NCI-H69 (cell line): ENCODE measurements at regions not wholly inside any gene's neighbourhood (a gene's known extent, or its start where the extent isn't known, plus 50 kb on each side); places are given as distances from the start of the nearest gene placed in this dataset.

Experiments
- DNase-seq: peaks from one replicate; lab custom pipeline; 2025; lab: John Stamatoyannopoulos, UW

DNA sequence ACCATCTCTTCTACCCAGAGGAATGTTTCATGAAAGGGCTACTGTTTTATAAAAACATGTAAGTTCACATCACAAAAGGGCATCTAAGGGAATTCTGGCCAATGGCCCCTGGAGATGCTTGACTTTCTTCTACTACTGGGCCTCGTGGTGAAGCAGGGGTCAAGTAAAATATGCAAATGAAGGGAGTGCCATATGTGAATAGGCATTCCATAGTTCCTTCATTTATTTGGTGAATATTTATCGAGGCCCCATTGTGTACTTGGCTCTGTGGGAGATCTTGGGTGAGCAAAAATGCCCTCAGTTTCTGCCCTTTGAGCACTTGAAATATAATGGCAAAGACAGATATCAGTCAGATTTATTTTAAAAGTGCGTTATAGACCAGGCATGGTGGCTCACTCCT lies 101.3 kb upstream of the CACNA2D3 start:
- no peak for DNase-seq

DNA sequence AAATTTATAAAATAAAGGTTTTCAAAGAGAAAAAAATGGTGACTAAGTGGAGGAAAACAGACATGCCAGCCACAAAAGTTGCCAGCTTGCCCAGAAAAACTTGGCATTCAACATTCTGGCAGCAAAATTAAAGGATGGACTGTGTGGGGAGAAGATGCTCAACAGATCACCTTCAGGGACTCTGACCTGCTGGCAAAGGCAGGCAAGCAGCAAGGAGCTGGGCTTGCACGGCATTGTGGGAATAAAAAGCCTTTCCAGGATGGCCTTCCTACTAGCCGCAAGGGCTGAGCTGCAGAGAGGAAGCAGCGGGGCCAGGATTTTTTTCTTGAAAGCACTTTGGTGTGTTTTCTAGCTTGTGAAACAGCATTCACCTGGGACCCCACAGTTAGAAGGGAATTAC lies 101.9 kb upstream of the CACNA2D3 start:
- no peak for DNase-seq

- DNase-seq: peak; percentile 21
Observed at GRCh38 chr3:54014067-54014466, 108.3 kb upstream of the CACNA2D3 start.

GRCh38 chr3:54008744-54009143 lies 113.6 kb upstream of the CACNA2D3 start:
- DNase-seq: no peak

DNA sequence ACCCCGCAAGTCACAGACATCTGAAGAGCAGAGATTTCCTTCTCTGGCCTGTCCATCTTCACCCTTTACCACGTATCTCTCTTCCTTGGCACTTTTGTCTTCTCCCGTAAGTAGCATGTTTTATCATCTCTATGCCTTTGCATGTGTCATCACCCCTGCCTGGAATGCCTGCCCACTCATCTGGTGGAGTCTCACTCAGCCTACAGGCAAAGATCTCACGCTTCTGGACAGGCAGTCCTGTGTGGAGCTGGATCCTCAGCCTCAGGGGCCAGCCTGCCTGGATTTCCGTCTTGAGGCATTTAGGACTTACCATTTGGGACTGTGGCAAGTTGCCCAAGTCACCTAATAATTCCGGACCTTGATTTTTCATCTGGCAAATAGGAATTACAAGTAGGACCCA lies 114.3 kb upstream of the CACNA2D3 start:
- DNase-seq: no peak

DNA sequence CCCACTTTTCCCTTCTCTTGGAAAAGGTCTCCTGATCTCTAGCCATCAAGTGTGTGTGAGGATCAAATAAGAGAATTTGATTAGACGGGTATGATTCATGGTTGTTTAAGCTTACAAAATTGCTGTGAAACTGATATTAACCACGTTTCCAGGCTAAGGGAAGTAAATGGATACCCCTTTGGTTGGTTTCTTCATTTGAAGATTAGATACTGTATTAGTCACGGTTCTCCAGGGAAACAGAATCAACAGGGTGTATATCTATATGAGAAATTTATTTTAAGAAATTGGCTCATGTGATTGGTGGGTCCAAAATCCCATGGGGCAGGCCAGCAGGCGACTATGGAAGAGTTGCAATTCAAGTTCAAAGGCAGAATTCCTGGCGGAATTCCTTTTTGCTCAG lies 112.7 kb upstream of the SELENOK start:
- no peak for DNase-seq

- no peak for DNase-seq
Observed at GRCh38 chr3:54003136-54003535, 111.5 kb upstream of the SELENOK start.

- no peak for DNase-seq
Observed at GRCh38 chr3:53999725-54000124, 108.1 kb upstream of the SELENOK start.

GRCh38 chr3:53998980-53999379 lies 107.3 kb upstream of the SELENOK start:
- DNase-seq: no peak

DNA sequence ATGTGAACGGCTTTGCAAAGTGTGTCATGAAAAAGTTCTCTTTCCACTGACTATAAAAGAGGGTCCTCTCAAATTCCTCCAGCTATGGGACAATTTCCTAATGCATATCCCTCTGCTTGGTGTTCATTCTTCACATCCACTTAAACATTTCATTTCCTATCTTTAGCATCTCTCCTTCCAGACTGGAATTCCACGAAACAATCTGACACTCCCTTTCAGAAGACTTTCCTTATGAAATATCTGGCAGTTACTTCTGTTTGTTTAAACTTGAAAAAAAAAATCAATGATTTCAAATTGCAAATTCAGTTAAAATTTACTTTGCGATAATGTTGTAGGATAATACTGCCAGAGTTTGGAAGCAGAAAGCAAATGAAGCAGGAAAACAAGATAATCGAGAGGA lies 105.8 kb upstream of the SELENOK start:
- no peak for DNase-seq

DNA sequence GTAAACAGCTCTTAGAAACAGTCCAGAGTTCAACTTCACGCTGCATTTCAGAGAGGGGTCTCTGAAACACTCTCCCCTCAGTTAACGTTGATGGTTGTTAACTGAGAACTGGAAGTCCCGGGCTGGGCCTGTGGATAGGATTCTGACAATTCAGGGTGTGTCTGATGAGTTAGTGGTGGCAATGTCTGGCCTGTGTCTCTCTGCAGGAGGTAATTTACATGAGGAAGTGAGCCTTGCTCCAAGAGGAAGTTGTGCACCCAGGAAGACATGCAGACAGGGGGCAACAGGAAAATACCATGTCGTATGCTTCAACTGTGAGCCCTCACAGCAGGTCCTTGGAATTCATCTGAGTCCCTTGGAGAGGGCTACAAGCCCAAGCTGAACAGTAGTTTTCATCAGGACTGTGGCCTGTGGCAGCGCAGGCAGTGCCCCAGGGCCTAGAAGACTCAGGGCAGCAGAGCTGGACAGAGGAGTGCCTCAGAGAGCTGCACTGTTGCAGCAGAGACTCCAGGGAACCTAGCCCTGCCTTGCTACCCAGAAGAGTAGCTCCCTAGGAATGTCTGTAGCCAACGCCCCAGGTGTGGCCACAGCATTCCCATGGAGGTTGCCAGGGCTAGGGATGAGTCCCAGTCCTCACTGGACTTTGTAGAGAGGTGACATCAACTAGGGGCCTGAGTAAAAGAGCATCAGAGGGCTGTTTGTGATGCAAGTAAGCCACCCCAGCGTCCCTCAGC lies 104.6 kb upstream of the SELENOK start:
- peak; percentile 1 for DNase-seq

- no peak for DNase-seq
Observed at GRCh38 chr3:53994986-53995603, 103.4 kb upstream of the SELENOK start.

GRCh38 chr3:53991240-53991639 lies 99.6 kb upstream of the SELENOK start:
- DNase-seq: no peak

- DNase-seq: peak; percentile 47
Observed at GRCh38 chr3:53989946-53990345, 98.3 kb upstream of the SELENOK start.

GRCh38 chr3:53989451-53989850 lies 97.8 kb upstream of the SELENOK start:
- DNase-seq: peak; percentile 51

DNA sequence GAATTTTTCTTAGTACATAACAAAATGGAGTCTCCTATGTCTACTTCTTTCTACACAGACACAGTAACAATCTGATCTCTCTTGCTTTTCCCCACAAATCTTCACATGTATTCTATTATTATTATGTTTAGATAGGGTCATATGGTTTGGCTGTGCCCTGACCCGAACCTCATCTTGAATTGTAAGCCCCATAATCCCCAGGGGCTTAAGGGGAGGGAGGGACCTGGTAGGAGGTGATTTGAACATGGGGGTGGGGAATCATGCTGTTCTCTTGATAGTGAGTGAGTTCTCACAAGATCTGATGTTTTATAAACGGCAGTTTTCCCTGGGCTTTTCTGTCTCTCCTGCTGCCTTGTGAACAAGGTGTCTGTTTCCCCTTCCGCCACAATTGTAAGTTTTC lies 86.7 kb upstream of the SELENOK start:
- DNase-seq: no peak

DNA sequence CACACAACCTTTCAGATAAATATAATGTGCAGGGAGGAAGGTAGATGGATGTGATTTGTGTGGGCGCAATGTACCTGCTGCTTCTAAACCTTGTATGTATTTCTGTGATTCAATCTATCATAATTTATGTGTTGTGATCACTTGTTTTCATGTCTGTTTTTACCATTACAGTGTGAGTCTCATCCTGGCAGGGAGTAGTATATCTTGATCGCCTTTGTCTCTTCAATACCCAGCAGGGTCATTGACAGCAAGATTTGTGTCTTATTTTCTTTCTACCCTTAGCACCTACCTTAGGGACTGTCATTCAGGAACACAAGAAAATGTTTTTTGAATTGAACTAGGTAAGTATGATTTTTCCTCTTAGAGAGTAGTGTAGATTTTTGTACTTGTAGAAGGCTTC lies 83.7 kb upstream of the SELENOK start:
- no peak for DNase-seq

DNA sequence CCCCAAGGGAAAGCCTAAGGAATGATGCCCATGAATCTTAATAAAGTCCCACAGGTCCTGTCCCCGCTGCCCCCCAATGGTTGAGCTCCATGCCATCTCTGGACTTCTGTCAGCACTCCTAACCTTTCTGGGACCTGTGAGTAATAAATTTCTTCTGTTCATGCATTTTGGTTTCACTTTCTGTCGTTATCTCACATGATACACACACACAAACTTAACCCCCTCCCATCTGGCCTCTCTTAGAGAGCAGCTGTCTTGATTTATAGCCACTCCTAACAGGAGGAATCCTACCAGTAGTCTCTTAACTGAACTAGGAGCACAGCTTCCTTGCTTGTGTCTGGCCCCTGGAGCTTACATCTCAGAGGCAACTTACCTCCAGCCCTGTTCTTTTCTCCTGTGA lies 82.7 kb upstream of the SELENOK start:
- no peak for DNase-seq

GRCh38 chr3:53973905-53974304 lies 82.2 kb upstream of the SELENOK start:
- no peak for DNase-seq

GRCh38 chr3:53970661-53971060 lies 79.0 kb upstream of the SELENOK start:
- no peak for DNase-seq

DNA sequence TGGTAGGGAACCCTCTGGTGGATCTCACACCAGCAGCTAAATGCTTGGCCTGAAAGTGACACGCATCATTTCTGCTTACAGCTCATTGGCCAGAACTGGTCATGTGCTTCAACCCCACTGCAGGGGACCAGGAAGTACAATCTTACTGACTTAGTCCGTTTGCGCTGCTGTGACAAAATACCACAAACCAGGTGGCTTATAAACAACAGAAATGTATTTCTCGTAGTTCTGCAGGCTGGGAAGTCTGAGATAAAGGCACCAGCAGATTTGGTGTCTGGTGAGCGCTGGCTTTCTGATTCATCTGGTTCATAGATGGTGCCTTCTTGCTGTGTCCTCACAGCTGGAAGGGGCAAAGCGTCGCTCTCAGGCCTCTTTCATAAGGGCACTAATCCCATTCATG lies 77.4 kb upstream of the SELENOK start:
- DNase-seq: no peak

DNA sequence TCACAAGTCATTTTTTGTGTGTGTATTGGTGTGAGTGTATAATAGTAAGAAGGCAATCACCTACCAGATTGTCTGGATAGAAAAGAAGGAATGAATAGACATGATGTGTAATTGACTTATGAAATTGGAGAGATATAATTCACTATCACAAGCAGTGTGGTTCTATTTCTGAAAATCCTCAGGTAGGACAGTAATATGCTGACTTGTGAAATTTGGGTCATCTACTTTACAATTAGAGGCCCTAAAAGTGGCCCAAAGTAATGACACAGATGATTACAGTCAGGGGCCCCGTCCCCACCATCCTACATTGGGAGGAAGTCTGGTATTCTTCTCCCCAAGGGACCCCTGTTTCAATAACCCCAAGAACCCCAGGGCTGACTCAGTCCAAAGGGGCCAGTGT lies 73.6 kb upstream of the SELENOK start:
- DNase-seq: no peak

GRCh38 chr3:53957831-53958230 lies 66.2 kb upstream of the SELENOK start:
- DNase-seq: no peak

- DNase-seq: no peak
Observed at GRCh38 chr3:53956586-53956985, 64.9 kb upstream of the SELENOK start.
